Fibroblast of skin of left quadriceps (primary cell): ENCODE measurements at regions not wholly inside any gene's neighbourhood (a gene's known extent, or its start where the extent isn't known, plus 50 kb on each side); places are given as distances from the start of the nearest gene placed in this dataset.

ENCODE experiments used
- DNase-seq, 2 experiments: peaks; one replicate each; pipeline ENCODE4 v3.0.0-alpha.2; 2013; ENCODE audit warnings: low read depth in 2 of 2

GRCh38 chr3:44055951-44056350, 185.7 kb upstream of the TOPAZ1 start:
- peak in 1 of 2 experiments; percentile 4 for DNase-seq

- DNase-seq: no peak
These were observed 185.0 kb upstream of the TOPAZ1 start for GRCh38 chr3:44056446-44057240.

GRCh38 chr3:44058022-44058867, 183.4 kb upstream of the TOPAZ1 start:
- peak in 1 of 2 experiments; percentile 5 for DNase-seq

GRCh38 chr3:44058868-44059203, 182.8 kb upstream of the TOPAZ1 start:
- DNase-seq: no peak

- no peak for DNase-seq
These were observed 181.5 kb upstream of the TOPAZ1 start for GRCh38 chr3:44060164-44060563.

GRCh38 chr3:44061268-44061667, 180.4 kb upstream of the TOPAZ1 start:
- DNase-seq: no peak

- DNase-seq: no peak
These were observed 179.7 kb upstream of the TOPAZ1 start for GRCh38 chr3:44061961-44062360.

- no peak for DNase-seq
These were observed 176.2 kb upstream of the TOPAZ1 start for GRCh38 chr3:44065311-44066094.

- no peak for DNase-seq
These were observed 174.9 kb upstream of the TOPAZ1 start for GRCh38 chr3:44066806-44067205.

GRCh38 chr3:44067431-44067830, 174.3 kb upstream of the TOPAZ1 start:
- DNase-seq: no peak

GRCh38 chr3:44068753-44069152, 172.9 kb upstream of the TOPAZ1 start:
- no peak for DNase-seq

GRCh38 chr3:44069276-44069675, 172.4 kb upstream of the TOPAZ1 start:
- DNase-seq: no peak

GRCh38 chr3:44070841-44071546, 170.7 kb upstream of the TOPAZ1 start:
- no peak for DNase-seq

- DNase-seq: no peak
These were observed 168.8 kb upstream of the TOPAZ1 start for GRCh38 chr3:44072601-44073540.

GRCh38 chr3:44074181-44074580, 167.5 kb upstream of the TOPAZ1 start:
- no peak for DNase-seq

- DNase-seq: no peak
These were observed 165.4 kb upstream of the TOPAZ1 start for GRCh38 chr3:44076221-44076829.

- no peak for DNase-seq
These were observed 164.4 kb upstream of the TOPAZ1 start for GRCh38 chr3:44077267-44077666.

- DNase-seq: no peak
These were observed 162.8 kb upstream of the TOPAZ1 start for GRCh38 chr3:44078863-44079262.

GRCh38 chr3:44079916-44080315, 161.8 kb upstream of the TOPAZ1 start:
- no peak for DNase-seq

GRCh38 chr3:44080474-44081072, 161.1 kb upstream of the TOPAZ1 start:
- DNase-seq: no peak
